ENCODE measurements at regions not wholly inside any gene's neighbourhood (a gene's known extent, or its start where the extent isn't known, plus 50 kb on each side); places are given as distances from the start of the nearest gene placed in this dataset.

- H3K4me3 ChIP-seq (ENCODE audit: insufficient read depth, low read length): no peak overlapping the region
- H3K4me1 ChIP-seq (ENCODE audit: insufficient read depth, low read length): no peaks in the 10 kb centered on the region
- H3K4me2 ChIP-seq (ENCODE audit: insufficient read depth, low read length): no peak overlapping the region
- no peaks in the 10 kb centered on the region for H3K79me2 ChIP-seq (ENCODE audit: insufficient read depth, low read length)
- H4K20me1 ChIP-seq (ENCODE audit: insufficient read depth, low read length): no peaks in the 10 kb centered on the region
- H3K9me3 ChIP-seq (ENCODE audit: low read depth, low read length): no peaks in the 10 kb centered on the region
- peaks cover 13% of the 10 kb centered on the region for H3K27me3 ChIP-seq (ENCODE audit: insufficient read depth, low read length)
- peak; percentile 62 for DNase-seq (ENCODE audit: insufficient read length, low spot score, missing footprints)
- TF ChIP-seq CTCF (IDR thresholded peaks at IDR 0.05; ENCODE audit: extremely low read depth, low read depth, low read length): no peak
- H3K36me3 ChIP-seq (ENCODE audit: insufficient read depth, low read length): no peaks in the 10 kb centered on the region
- no peak overlapping the region for H3K27ac ChIP-seq (ENCODE audit: low read depth, low read length)
- no peak overlapping the region for H2AFZ ChIP-seq (ENCODE audit: low read length)
These were observed 102.0 kb downstream of the RMI2 start for GRCh38 chr16:11447272-11447671.

GRCh38 chr16:11447836-11448235 lies 102.6 kb downstream of the RMI2 start:
- Histone ChIP-seq H4K20me1 (ENCODE audit: insufficient read depth, low read length) (no peaks in the 10 kb centered on the region), H3K27me3 (ENCODE audit: insufficient read depth, low read length) (peaks cover 13% of the 10 kb centered on the region), H3K27ac (ENCODE audit: low read depth, low read length) (no peak overlapping the region), H3K4me3 (ENCODE audit: insufficient read depth, low read length) (no peak overlapping the region), H3K9me3 (ENCODE audit: low read depth, low read length) (no peaks in the 10 kb centered on the region), H3K4me2 (ENCODE audit: insufficient read depth, low read length) (no peak overlapping the region), H3K36me3 (ENCODE audit: insufficient read depth, low read length) (no peaks in the 10 kb centered on the region), H3K4me1 (ENCODE audit: insufficient read depth, low read length) (no peaks in the 10 kb centered on the region), H2AFZ (ENCODE audit: low read length) (no peak overlapping the region), H3K79me2 (ENCODE audit: insufficient read depth, low read length) (no peaks in the 10 kb centered on the region)
- no peak for DNase-seq (ENCODE audit: insufficient read length, low spot score, missing footprints)
- no peak for TF ChIP-seq CTCF (IDR thresholded peaks at IDR 0.05; ENCODE audit: extremely low read depth, low read depth, low read length)

- H3K4me2 ChIP-seq (ENCODE audit: insufficient read depth, low read length): no peak overlapping the region
- H3K4me3 ChIP-seq (ENCODE audit: insufficient read depth, low read length): no peak overlapping the region
- TF ChIP-seq CTCF (IDR thresholded peaks at IDR 0.05; ENCODE audit: extremely low read depth, low read depth, low read length): no peak
- no peaks in the 10 kb centered on the region for H3K36me3 ChIP-seq (ENCODE audit: insufficient read depth, low read length)
- no peaks in the 10 kb centered on the region for H4K20me1 ChIP-seq (ENCODE audit: insufficient read depth, low read length)
- H3K4me1 ChIP-seq (ENCODE audit: insufficient read depth, low read length): no peaks in the 10 kb centered on the region
- no peak overlapping the region for H2AFZ ChIP-seq (ENCODE audit: low read length)
- H3K27ac ChIP-seq (ENCODE audit: low read depth, low read length): no peak overlapping the region
- peak; percentile 59 for DNase-seq (ENCODE audit: insufficient read length, low spot score, missing footprints)
- no peaks in the 10 kb centered on the region for H3K9me3 ChIP-seq (ENCODE audit: low read depth, low read length)
- peaks cover 19% of the 10 kb centered on the region for H3K27me3 ChIP-seq (ENCODE audit: insufficient read depth, low read length)
- no peaks in the 10 kb centered on the region for H3K79me2 ChIP-seq (ENCODE audit: insufficient read depth, low read length)
These were observed 103.6 kb downstream of the RMI2 start for GRCh38 chr16:11448796-11449416.

GRCh38 chr16:11449716-11450115 lies 104.5 kb downstream of the RMI2 start:
- Histone ChIP-seq H3K9me3 (ENCODE audit: low read depth, low read length) (no peaks in the 10 kb centered on the region), H3K4me2 (ENCODE audit: insufficient read depth, low read length) (no peak overlapping the region), H3K27me3 (ENCODE audit: insufficient read depth, low read length) (peaks cover 20% of the 10 kb centered on the region), H4K20me1 (ENCODE audit: insufficient read depth, low read length) (no peaks in the 10 kb centered on the region), H3K27ac (ENCODE audit: low read depth, low read length) (no peak overlapping the region), H3K4me3 (ENCODE audit: insufficient read depth, low read length) (no peak overlapping the region), H3K4me1 (ENCODE audit: insufficient read depth, low read length) (no peaks in the 10 kb centered on the region), H3K36me3 (ENCODE audit: insufficient read depth, low read length) (no peaks in the 10 kb centered on the region), H3K79me2 (ENCODE audit: insufficient read depth, low read length) (no peaks in the 10 kb centered on the region), H2AFZ (ENCODE audit: low read length) (no peak overlapping the region)
- no peak for DNase-seq (ENCODE audit: insufficient read length, low spot score, missing footprints)
- no peak for TF ChIP-seq CTCF (IDR thresholded peaks at IDR 0.05; ENCODE audit: extremely low read depth, low read depth, low read length)
